HEK293 (cell line): ENCODE measurements at regions not wholly inside any gene's neighbourhood (a gene's known extent, or its start where the extent isn't known, plus 50 kb on each side); places are given as distances from the start of the nearest gene placed in this dataset.

ENCODE experiments used
- CTCF ChIA-PET: fragments of 350-600 bp; formaldehyde crosslinking; extraction: SDS; loops from one replicate; lab custom pipeline; 2021; ENCODE audit warnings: antibody characterized with exemption; lab: Yijun Ruan, JAX
- POLR2A ChIA-PET: fragments of 300-600 bp; formaldehyde crosslinking; extraction: SDS; loops from one replicate; lab custom pipeline; 2020; ENCODE audit warnings: antibody characterized with exemption, inconsistent platforms; lab: Yijun Ruan, JAX
- H3K27ac ChIP-seq: fragments of 200-500 bp; sonication (Bioruptor generic); 2 replicates; pipeline ENCODE4 v1.5.1; 2014; ENCODE audit warnings: low read depth, low read length, control low read depth, inconsistent platforms; ENCODE audit errors: extremely low read depth
- H3K36me3 ChIP-seq, 2 experiments: fragments of 200-500 bp in 1 of 2; sonication (Bioruptor generic) in 1 of 2; 1 replicate in 1 of 2; 2 replicates in 1 of 2; pipeline ENCODE4 v1.5.1; 2014 to 2017; ENCODE audit warnings: inconsistent platforms in 2 of 2, low read length in 2 of 2; ENCODE audit not compliant: control insufficient read depth in 2 of 2, insufficient read depth in 1 of 2
- H3K4me1 ChIP-seq: fragments of 200-500 bp; sonication (Bioruptor generic); 2 replicates; pipeline ENCODE4 v1.5.1; 2014; ENCODE audit warnings: mild to moderate bottlenecking, low read length, inconsistent platforms; ENCODE audit not compliant: control insufficient read depth, insufficient read depth
- H3K4me3 ChIP-seq: 2 replicates; pipeline ENCODE4 v1.5.1; 2011; ENCODE audit warnings: low read depth, mild to moderate bottlenecking, control low read depth, low read length, moderate library complexity
- H3K9me3 ChIP-seq: fragments of 200-500 bp; sonication (Bioruptor generic); 2 replicates; pipeline ENCODE4 v1.5.1; 2014; ENCODE audit warnings: low read depth, low read length, inconsistent platforms; ENCODE audit not compliant: control insufficient read depth, insufficient read depth
- BCL6B ChIP-seq: fragments of 450-650 bp; formaldehyde crosslinking; IDR thresholded peaks from 2 replicates; pipeline ENCODE4 v1.5.1; 2017; ENCODE audit warnings: missing biosample characterization, missing genetic modification characterization
- GFI1B ChIP-seq: fragments of 450-650 bp; formaldehyde crosslinking; IDR thresholded peaks from 2 replicates; pipeline ENCODE4 v1.5.1; 2016; ENCODE audit warnings: missing biosample characterization, missing genetic modification characterization
- KLF10 ChIP-seq: fragments of 450-650 bp; IDR thresholded peaks from 2 replicates; pipeline ENCODE4 v1.5.1; 2018; ENCODE audit warnings: missing biosample characterization, mild to moderate bottlenecking, missing genetic modification characterization
- OVOL3 ChIP-seq: fragments of 450-650 bp; formaldehyde crosslinking; IDR thresholded peaks from 2 replicates; pipeline ENCODE4 v1.5.1; 2016; ENCODE audit warnings: missing biosample characterization, missing genetic modification characterization
- ZNF2 ChIP-seq: fragments of 450-650 bp; formaldehyde crosslinking; IDR thresholded peaks from 2 replicates; pipeline ENCODE4 v1.5.1; 2016; ENCODE audit warnings: missing biosample characterization, missing genetic modification characterization
- ZNF202 ChIP-seq: fragments of 450-650 bp; formaldehyde crosslinking; IDR thresholded peaks from 2 replicates; pipeline ENCODE4 v1.5.1; 2016; ENCODE audit warnings: missing biosample characterization, missing genetic modification characterization, borderline replicate concordance
- ZNF266 ChIP-seq: fragments of 450-650 bp; formaldehyde crosslinking; IDR thresholded peaks from 2 replicates; pipeline ENCODE4 v1.5.1; 2016; ENCODE audit warnings: missing biosample characterization, missing genetic modification characterization, low read depth
- ZNF274 ChIP-seq, 2 experiments: fragments of 200-500 bp in 1 of 2; fragments of 450-650 bp in 1 of 2; sonication (Bioruptor generic) in 1 of 2; formaldehyde crosslinking in 1 of 2; IDR thresholded peaks; 2 replicates each; pipeline versions ENCODE4 v1.5.1 to v1.6.1; 2014 to 2016; ENCODE audit warnings: borderline replicate concordance in 1 of 2, inconsistent platforms in 1 of 2, low read length in 1 of 2, missing biosample characterization in 1 of 2, missing genetic modification characterization in 1 of 2
- ZNF416 ChIP-seq: fragments of 450-650 bp; formaldehyde crosslinking; IDR thresholded peaks from 2 replicates; pipeline ENCODE4 v1.5.1; 2016; ENCODE audit warnings: missing biosample characterization, missing genetic modification characterization
- ZNF514 ChIP-seq: fragments of 450-650 bp; formaldehyde crosslinking; IDR thresholded peaks from 2 replicates; pipeline ENCODE4 v1.5.1; 2016; ENCODE audit warnings: missing biosample characterization, missing genetic modification characterization
- ZNF626 ChIP-seq: fragments of 450-650 bp; sonication (Bioruptor Pico); formaldehyde crosslinking; IDR thresholded peaks from 2 replicates; pipeline ENCODE4 v1.5.1; 2018; ENCODE audit warnings: missing biosample characterization, missing genetic modification characterization, inconsistent platforms
- ZNF658 ChIP-seq: fragments of 450-650 bp; formaldehyde crosslinking; IDR thresholded peaks from 2 replicates; pipeline ENCODE4; 2016; ENCODE audit warnings: missing biosample characterization, missing genetic modification characterization
- ZNF701 ChIP-seq: fragments of 450-650 bp; formaldehyde crosslinking; IDR thresholded peaks from 2 replicates; pipeline ENCODE4 v1.5.1; 2016; ENCODE audit warnings: missing biosample characterization, missing genetic modification characterization
- ZNF76 ChIP-seq: fragments of 450-650 bp; formaldehyde crosslinking; IDR thresholded peaks from 2 replicates; pipeline ENCODE4; 2016; ENCODE audit warnings: low read depth, missing biosample characterization, missing genetic modification characterization, borderline replicate concordance
- ZNF768 ChIP-seq: fragments of 450-650 bp; formaldehyde crosslinking; IDR thresholded peaks from 2 replicates; pipeline ENCODE4 v1.5.1; 2018; ENCODE audit warnings: missing biosample characterization, mild to moderate bottlenecking, missing genetic modification characterization
- ZSCAN16 ChIP-seq: fragments of 450-650 bp; formaldehyde crosslinking; IDR thresholded peaks from 2 replicates; pipeline ENCODE4 v1.5.1; 2016; ENCODE audit warnings: missing biosample characterization, missing genetic modification characterization
- TF ChIP-seq, protein P1 (sequence below): fragments of 450-650 bp; formaldehyde crosslinking; IDR thresholded peaks from 2 replicates; pipeline ENCODE4 v1.5.1; 2016; ENCODE audit warnings: missing biosample characterization, missing genetic modification characterization, low read depth

DNA sequence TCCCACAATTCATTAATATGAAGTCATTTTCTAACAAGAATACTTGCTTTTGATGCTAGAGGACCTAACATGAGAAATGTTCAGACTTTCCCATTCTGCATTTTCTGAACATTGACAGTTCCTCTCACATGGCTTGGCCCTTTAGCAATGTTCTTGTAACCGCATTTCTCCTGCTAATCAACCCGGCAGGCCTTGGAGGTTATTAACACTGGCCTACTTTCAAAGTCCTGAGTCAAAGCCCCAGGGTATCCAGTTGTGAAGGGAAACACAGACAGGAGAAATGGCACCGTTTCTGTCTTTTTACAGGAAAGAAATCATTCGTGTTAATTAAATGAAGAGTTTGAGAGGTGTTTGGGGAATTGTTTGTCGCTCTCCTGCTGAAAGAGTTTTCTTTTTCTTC lies 446.5 kb upstream of the MIS18BP1 start:
- H3K9me3 ChIP-seq: no peaks in the 10 kb centered on the region
- H3K27ac ChIP-seq: no peak overlapping the region
- ChIA-PET CTCF (no interaction called here), POLR2A (no interaction called here)
- no peaks in the 10 kb centered on the region for H3K36me3 ChIP-seq
- TF ChIP-seq ZNF76 (tag by site-specific recombination) (no peak), ZNF701 (tag by site-specific recombination) (no peak), ZNF266 (tag by site-specific recombination) (no peak), ZNF514 (tag by site-specific recombination) (no peak)
- H3K4me3 ChIP-seq: no peak overlapping the region
- H3K4me1 ChIP-seq: no peaks in the 10 kb centered on the region

DNA sequence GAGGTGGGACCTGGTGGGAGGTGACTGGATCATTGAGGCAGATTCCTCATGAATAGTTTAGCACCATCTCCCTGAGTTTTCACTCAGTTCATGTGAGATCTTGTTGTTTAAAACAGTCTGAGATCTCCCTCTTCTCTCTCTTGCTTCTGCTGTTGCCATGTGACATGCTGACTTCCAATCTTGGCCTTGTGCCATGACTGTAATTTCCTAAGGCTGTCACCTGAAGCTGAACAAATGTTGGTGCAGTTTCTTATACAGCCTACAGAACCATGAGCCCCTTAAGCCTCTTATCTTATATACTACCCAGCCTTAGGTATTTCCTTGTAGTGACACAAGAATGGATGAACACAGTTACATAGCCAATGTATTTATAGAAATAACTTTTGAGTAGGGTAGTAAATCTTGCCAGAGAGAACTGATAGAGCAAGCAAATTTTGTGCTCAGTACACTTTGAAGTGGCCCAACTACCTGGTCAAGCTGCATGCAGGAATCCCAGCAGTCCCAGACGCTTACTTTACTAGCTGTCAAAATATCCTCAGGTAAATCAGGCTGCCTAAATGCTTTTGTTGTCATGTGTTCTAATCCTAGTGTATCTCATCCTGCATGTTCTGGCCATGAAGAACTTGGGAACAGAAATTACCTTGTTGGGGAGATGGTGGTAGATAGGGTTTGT lies 445.6 kb upstream of the MIS18BP1 start:
- no peak overlapping the region for H3K4me3 ChIP-seq
- no peaks in the 10 kb centered on the region for H3K4me1 ChIP-seq
- no peaks in the 10 kb centered on the region for H3K9me3 ChIP-seq
- CTCF ChIA-PET: no interaction called here
- TF ChIP-seq ZNF274 (IDR thresholded peaks at IDR 0.05; ENCODE audit: low read length) (no peak), ZNF274 (tag by site-specific recombination; IDR thresholded peaks at IDR 0.05; ENCODE audit: borderline replicate concordance) (no peak), OVOL3 (tag by site-specific recombination) (no peak), ZSCAN16 (tag by site-specific recombination) (no peak), ZNF416 (tag by site-specific recombination) (no peak), ZNF2 (tag by site-specific recombination) (no peak), ZNF202 (tag by site-specific recombination) (no peak), ZNF768 (tag by site-specific recombination) (no peak), BCL6B (tag by site-specific recombination) (no peak), KLF10 (tag by site-specific recombination) (no peak), ZNF626 (no peak), GFI1B (tag by site-specific recombination) (no peak), ZNF701 (tag by site-specific recombination) (no peak)
- TF ChIP-seq, protein P1, sequence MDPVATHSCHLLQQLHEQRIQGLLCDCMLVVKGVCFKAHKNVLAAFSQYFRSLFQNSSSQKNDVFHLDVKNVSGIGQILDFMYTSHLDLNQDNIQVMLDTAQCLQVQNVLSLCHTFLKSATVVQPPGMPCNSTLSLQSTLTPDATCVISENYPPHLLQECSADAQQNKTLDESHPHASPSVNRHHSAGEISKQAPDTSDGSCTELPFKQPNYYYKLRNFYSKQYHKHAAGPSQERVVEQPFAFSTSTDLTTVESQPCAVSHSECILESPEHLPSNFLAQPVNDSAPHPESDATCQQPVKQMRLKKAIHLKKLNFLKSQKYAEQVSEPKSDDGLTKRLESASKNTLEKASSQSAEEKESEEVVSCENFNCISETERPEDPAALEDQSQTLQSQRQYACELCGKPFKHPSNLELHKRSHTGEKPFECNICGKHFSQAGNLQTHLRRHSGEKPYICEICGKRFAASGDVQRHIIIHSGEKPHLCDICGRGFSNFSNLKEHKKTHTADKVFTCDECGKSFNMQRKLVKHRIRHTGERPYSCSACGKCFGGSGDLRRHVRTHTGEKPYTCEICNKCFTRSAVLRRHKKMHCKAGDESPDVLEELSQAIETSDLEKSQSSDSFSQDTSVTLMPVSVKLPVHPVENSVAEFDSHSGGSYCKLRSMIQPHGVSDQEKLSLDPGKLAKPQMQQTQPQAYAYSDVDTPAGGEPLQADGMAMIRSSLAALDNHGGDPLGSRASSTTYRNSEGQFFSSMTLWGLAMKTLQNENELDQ (tag by site-specific recombination): no peak
- TF ChIP-seq, all 188 proteins: peak for 0
- H3K36me3 ChIP-seq: no peaks in the 10 kb centered on the region
- POLR2A ChIA-PET: no interaction called here
- H3K27ac ChIP-seq: no peak overlapping the region

DNA sequence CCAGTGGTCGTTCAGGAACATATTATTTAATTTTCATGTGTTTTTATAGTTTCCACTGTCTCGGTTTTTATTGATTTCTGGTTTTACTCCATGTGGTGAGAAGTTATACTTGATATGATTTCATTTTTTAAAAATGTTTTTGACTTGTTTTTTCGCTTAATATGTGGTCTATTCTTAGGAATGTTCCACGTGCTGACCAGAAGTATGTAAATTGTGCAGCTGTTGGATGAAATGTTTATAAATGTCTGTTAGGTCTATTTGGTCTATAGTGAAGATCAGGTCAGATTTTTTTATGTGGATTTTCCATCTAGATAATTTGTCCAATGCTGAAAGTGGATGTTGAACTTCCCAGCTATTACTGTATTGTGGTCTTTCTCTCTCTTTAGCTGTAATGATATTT lies 433.8 kb upstream of the MIS18BP1 start:
- no peaks in the 10 kb centered on the region for H3K9me3 ChIP-seq
- POLR2A ChIA-PET: no interaction called here
- no peak overlapping the region for H3K4me3 ChIP-seq
- TF ChIP-seq ZNF658 (tag by site-specific recombination): no peak
- no peak overlapping the region for H3K27ac ChIP-seq
- CTCF ChIA-PET: no interaction called here
- no peaks in the 10 kb centered on the region for H3K4me1 ChIP-seq
- no peaks in the 10 kb centered on the region for H3K36me3 ChIP-seq
